Liver (tissue), 6 donors: ENCODE measurements at regions not wholly inside any gene's neighbourhood (a gene's known extent, or its start where the extent isn't known, plus 50 kb on each side); places are given as distances from the start of the nearest gene placed in this dataset.
"Not testable (repeated sequence)": the region's sequence is repeated elsewhere in the genome, so short reads cannot be mapped to it uniquely, and the experiment has no call there.

Source experiments
- DNase-seq: peaks from one replicate; pipeline ENCODE4 v3.0.0-alpha.2; 2017; ENCODE audit warnings: low spot score
- H3K27ac ChIP-seq, 2 donors: one replicate each; pipeline ENCODE4 v1.7.0; 2013; ENCODE audit warnings: inconsistent platforms in 2 of 2, low read length in 2 of 2, control low read depth in 1 of 2, low read depth in 1 of 2, mild to moderate bottlenecking in 1 of 2
- H3K27me3 ChIP-seq, 4 donors: one replicate each; pipeline versions ENCODE4 v1.6.1 to v1.7.0; 2013; ENCODE audit warnings: low read length in 3 of 4, inconsistent platforms in 1 of 4, mild to moderate bottlenecking in 1 of 4, moderate library complexity in 1 of 4; ENCODE audit not compliant: control insufficient read depth in 4 of 4, insufficient read depth in 4 of 4
- H3K36me3 ChIP-seq, 4 donors: one replicate each; pipeline versions ENCODE4 v1.6.1 to v1.7.0; 2013; ENCODE audit warnings: low read length in 3 of 4, mild to moderate bottlenecking in 3 of 4, low read depth in 1 of 4, moderate library complexity in 1 of 4; ENCODE audit not compliant: control insufficient read depth in 4 of 4, insufficient read depth in 3 of 4
- H3K4me1 ChIP-seq, 4 donors: one replicate each; pipeline versions ENCODE4 v1.6.1 to v1.7.0; 2013; ENCODE audit warnings: low read length in 3 of 4, mild to moderate bottlenecking in 3 of 4, moderate library complexity in 1 of 4; ENCODE audit not compliant: control insufficient read depth in 4 of 4, insufficient read depth in 4 of 4
- H3K4me3 ChIP-seq, 3 donors: one replicate each; pipeline versions ENCODE4 v1.6.1 to v1.7.0; 2013; ENCODE audit warnings: low read length in 3 of 3, control low read depth in 1 of 3, low read depth in 1 of 3, mild to moderate bottlenecking in 1 of 3
- H3K9ac ChIP-seq, 2 donors: one replicate each; pipeline ENCODE4 v1.7.0; 2013; ENCODE audit warnings: low read length in 2 of 2, mild to moderate bottlenecking in 2 of 2, moderate library complexity in 2 of 2, control low read depth in 1 of 2, low read depth in 1 of 2
- H3K9me3 ChIP-seq, 4 donors: one replicate each; pipeline versions ENCODE4 v1.6.1 to v1.7.0; 2013; ENCODE audit warnings: low read length in 3 of 4; ENCODE audit not compliant: control insufficient read depth in 4 of 4
- WGBS: extraction: QIAGEN DNeasy Blood & Tissue Kit; methylation state at CpG from one replicate; pipeline ENCODE4 v1.1.7; 2013; 5-methylcytosine and 5-hydroxymethylcytosine counted together
- donor health status: healthy.
- donor health status: healthy.
- donor health status: healthy.

- no CpG with 5 or more reads among the region's 4 CpGs for WGBS
- not testable (repeated sequence) for DNase-seq, H3K4me1 ChIP-seq, H3K36me3 ChIP-seq, H3K4me3 ChIP-seq, H3K27me3 ChIP-seq, H3K9me3 ChIP-seq, H3K9ac ChIP-seq, H3K27ac ChIP-seq
These were observed 207.0 kb downstream of the BCL2L11 start for GRCh38 chr2:111327726-111328125.

GRCh38 chr2:111329309-111329708, 208.6 kb downstream of the BCL2L11 start:
- WGBS: no CpG with 5 or more reads among the region's 4 CpGs
- not testable (repeated sequence) for H3K9ac ChIP-seq, H3K4me1 ChIP-seq, H3K27me3 ChIP-seq, H3K4me3 ChIP-seq, H3K36me3 ChIP-seq, H3K9me3 ChIP-seq, DNase-seq, H3K27ac ChIP-seq

- 99% methylated on average over 2 of the region's 2 CpGs for WGBS
- not testable (repeated sequence) for H3K27me3 ChIP-seq, H3K4me1 ChIP-seq, DNase-seq, H3K9me3 ChIP-seq, H3K27ac ChIP-seq, H3K4me3 ChIP-seq, H3K36me3 ChIP-seq, H3K9ac ChIP-seq
These were observed 210.5 kb downstream of the BCL2L11 start for GRCh38 chr2:111331099-111331724.

- H3K9me3 ChIP-seq, H3K27me3 ChIP-seq, DNase-seq, H3K36me3 ChIP-seq, H3K27ac ChIP-seq, H3K4me3 ChIP-seq, H3K9ac ChIP-seq, H3K4me1 ChIP-seq: not testable (repeated sequence)
These were observed 214.7 kb downstream of the BCL2L11 start for GRCh38 chr2:111335220-111335907.

- not testable (repeated sequence) for H3K4me1 ChIP-seq, DNase-seq, H3K4me3 ChIP-seq, H3K9me3 ChIP-seq, H3K27ac ChIP-seq, H3K9ac ChIP-seq, H3K36me3 ChIP-seq, H3K27me3 ChIP-seq
- no CpG with 5 or more reads among the region's 2 CpGs for WGBS
These were observed 217.8 kb downstream of the BCL2L11 start for GRCh38 chr2:111338474-111338873.

- not testable (repeated sequence) for H3K36me3 ChIP-seq, H3K9me3 ChIP-seq, H3K4me1 ChIP-seq, H3K4me3 ChIP-seq, H3K9ac ChIP-seq, DNase-seq, H3K27me3 ChIP-seq, H3K27ac ChIP-seq
- WGBS: no CpG with 5 or more reads among the region's 1 CpG
These were observed 218.8 kb downstream of the BCL2L11 start for GRCh38 chr2:111339476-111339875.

GRCh38 chr2:111344590-111344989, 223.9 kb downstream of the BCL2L11 start:
- H3K4me1 ChIP-seq, H3K36me3 ChIP-seq, DNase-seq, H3K4me3 ChIP-seq, H3K27ac ChIP-seq, H3K27me3 ChIP-seq, H3K9me3 ChIP-seq, H3K9ac ChIP-seq: not testable (repeated sequence)
- WGBS: 72% methylated on average over 2 of the region's 2 CpGs

- not testable (repeated sequence) for H3K4me1 ChIP-seq, H3K9me3 ChIP-seq, H3K27me3 ChIP-seq, DNase-seq, H3K4me3 ChIP-seq, H3K9ac ChIP-seq, H3K36me3 ChIP-seq, H3K27ac ChIP-seq
- WGBS: 87% methylated on average over 1 of the region's 3 CpGs
These were observed 224.7 kb downstream of the BCL2L11 start for GRCh38 chr2:111345439-111345838.
